C1 segment of cervical spinal cord (tissue), 14 donors: ENCODE measurements at regions not wholly inside any gene's neighbourhood (a gene's known extent, or its start where the extent isn't known, plus 50 kb on each side); places are given as distances from the start of the nearest gene placed in this dataset.

Source experiments
- DNase-seq, 14 donors: peaks; one replicate each; lab custom pipeline; 2025; lab: John Stamatoyannopoulos, UW

GRCh38 chr12:92089559-92089958 lies 56.1 kb downstream of the BTG1 start:
- DNase-seq = no peak

GRCh38 chr12:92088805-92089204 lies 56.8 kb downstream of the BTG1 start:
- DNase-seq = no peak

GRCh38 chr12:92085736-92086040 lies 60.0 kb downstream of the BTG1 start:
- no peak for DNase-seq

DNA sequence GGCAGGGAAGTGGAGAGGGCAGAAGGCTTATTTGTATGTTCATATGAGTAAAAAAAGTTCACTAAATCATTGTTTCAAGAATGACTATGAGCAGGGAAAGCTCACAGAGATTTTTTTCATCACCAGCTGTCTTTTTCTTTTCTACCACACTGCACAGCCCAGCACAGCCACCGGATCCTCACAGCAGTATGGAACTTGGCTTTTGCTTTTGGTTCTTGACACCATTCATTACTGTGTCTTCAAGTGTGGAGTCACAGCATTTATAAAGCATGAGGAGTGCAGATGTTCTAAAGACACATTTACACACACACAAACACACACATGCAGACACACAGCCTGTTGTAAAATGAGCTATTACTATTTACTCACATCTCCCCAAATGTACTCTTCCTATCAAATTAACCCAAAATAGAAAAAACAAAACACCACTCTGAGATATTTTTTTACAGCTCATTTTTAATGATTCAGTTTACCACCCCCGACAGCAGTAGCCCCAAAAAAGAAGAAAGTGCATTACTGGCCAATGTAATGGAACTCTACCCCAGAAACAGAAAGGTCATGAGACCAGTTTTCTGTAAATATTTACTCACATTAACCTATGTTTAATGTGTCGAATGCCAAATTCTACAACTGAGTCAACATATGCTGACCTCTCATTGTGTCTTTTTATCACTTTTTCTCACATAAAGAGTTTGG lies 60.5 kb downstream of the BTG1 start:
- DNase-seq = peak in 1 of 14 donors; percentile 18

- DNase-seq = no peak
Observed at GRCh38 chr12:92080911-92081285, 64.7 kb downstream of the BTG1 start.

GRCh38 chr12:92079054-92079385 lies 66.6 kb downstream of the BTG1 start:
- DNase-seq = no peak

GRCh38 chr12:92078167-92079053 lies 67.2 kb downstream of the BTG1 start:
- DNase-seq = no peak

GRCh38 chr12:92077530-92077929 lies 68.1 kb downstream of the BTG1 start:
- no peak for DNase-seq

- no peak for DNase-seq
Observed at GRCh38 chr12:92076101-92076500, 69.5 kb downstream of the BTG1 start.

GRCh38 chr12:92075425-92075914 lies 70.2 kb downstream of the BTG1 start:
- DNase-seq = peak in 1 of 14 donors; percentile 82

DNA sequence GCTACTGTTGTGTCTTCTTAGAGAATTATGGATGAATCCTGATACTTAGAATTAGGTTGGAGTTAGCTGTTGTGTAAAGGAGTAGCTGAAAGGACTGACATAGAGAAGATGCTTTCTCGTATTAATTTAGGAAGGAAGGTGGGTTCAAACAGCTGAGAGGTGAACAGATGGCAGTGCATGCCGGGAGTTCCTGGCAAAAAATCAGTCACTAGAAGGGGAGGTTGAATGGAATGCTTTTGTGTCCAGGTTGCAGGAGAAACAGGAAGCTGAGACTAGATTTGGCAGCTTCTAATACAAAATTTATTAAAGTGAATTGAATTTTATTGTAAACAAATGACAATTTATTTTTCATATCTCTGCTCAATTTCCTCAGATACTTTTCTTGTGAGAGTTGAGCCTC lies 70.8 kb downstream of the BTG1 start:
- DNase-seq = peak in 1 of 14 donors; percentile 74

GRCh38 chr12:92073094-92073493 lies 72.6 kb downstream of the BTG1 start:
- no peak for DNase-seq

DNA sequence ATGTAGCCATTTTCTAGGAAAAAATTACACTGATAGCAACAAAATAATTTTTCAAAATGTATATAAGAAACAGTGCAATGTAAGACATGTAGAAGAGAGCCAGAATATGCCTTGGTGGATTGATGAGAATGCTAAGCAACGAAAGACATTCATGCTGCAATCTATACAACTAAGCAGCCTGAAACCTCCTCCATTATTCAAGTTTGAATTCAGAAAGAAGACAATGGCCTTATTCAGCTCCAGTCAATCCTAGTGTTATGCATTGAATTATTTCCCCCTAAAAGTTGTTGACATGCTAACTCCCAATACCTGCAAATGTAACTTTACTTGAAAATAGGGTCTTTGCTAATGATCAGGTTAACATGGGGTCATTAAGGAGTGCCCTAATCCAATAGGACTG lies 73.5 kb downstream of the BTG1 start:
- no peak for DNase-seq

- DNase-seq = no peak
Observed at GRCh38 chr12:92070864-92071445, 74.7 kb downstream of the BTG1 start.

DNA sequence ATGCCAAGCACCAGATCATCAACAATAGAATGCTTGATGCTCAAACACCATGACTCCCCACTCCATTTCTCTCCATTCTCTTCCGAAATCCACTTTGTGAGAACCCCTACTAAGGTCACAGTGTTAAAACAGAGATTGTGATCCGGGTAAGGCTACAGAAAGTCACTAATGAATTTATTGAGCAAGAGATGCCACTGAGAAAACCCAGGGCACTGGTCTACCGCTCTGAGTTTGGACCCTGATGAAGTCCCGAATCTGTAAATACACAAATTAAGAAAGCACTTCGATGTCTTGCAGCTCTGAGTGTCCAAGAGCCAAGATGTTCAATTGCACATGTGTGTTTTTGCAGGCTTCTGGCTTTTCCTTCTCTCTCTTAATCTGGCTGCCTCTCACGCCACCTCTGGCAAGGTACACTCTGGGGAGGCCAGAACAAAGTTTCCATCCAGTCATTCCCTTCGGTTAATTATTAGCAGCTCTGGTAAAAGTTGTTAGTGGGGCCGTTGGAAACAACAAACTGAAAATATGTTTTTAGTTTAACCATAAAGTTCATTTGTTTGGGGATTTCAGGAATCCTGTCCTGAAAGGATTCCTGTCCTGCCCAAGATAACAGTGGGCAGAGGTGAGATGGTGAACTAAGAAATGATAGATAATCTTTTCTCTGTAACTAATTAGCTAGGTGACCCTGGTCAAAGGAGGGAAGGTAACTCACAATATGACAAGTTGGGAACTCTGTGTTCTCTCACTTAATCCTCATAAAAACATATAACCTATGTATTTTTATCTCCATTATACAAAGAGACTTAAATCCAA lies 75.4 kb downstream of the BTG1 start:
- no peak for DNase-seq

DNA sequence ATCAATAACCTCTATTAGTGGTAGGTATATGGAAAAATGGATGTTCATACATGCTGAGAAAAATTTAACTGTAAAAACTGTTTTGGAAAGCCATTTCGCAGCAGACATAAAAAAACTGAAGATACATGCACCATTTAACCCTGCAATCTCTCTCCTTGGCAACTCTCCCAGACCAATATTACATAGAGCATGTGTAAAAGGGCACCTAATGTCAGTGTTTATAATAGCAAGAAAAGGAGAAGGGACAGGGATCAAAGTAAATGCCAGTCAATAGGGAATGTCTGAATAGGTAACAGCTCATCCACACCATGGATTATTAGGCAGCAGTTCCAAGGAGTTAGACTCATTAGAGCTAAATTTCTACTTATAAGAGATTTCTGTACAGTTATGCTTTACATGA lies 77.2 kb downstream of the BTG1 start:
- DNase-seq = no peak

DNA sequence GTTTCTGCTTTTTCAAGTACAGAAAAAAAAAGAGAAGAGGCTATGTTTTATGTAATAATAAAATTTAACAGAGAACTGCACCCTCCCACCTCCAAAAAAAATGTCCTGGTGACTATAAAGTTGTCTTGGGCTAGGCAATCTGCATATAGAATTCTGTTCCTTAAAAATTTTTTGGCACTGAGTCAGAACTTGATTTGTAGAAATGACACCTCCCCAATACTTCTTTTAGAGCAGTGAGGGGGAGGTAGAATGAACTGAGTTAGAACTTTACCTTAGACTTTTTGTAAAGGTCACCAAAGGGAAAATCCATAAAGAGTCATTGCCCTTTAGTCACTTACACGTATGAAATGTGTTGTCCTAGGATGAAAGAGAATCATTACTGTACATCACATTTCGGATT lies 80.0 kb downstream of the BTG1 start:
- no peak for DNase-seq

DNA sequence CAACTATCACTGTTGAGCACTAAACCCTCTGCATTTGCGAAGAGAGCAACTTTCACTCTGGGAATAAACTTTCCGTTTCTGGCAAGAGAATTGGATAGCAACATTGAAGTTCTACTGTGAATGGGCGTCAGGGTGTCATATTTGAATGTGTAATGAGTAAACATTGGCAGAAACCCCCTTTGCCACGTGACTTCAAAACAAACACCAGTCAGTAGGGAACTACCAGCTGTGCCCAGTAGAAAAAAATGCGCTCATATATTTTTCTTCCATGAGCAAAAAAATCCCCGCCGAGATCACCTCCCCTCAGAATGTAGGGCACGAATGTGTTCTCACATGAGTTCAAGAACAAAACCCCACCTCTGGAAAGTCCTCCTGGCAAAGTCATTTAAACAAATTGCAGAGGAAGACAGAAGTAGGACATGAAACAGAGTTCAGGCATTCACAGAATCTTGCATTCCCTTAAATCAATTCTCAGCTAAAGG lies 80.6 kb downstream of the BTG1 start:
- peak in 4 of 14 donors; percentile 11 to 16 (median 13) for DNase-seq

- DNase-seq = peak in 3 of 14 donors; percentile 2 to 23 (median 8)
Observed at GRCh38 chr12:92064422-92064821, 81.2 kb downstream of the BTG1 start.

DNA sequence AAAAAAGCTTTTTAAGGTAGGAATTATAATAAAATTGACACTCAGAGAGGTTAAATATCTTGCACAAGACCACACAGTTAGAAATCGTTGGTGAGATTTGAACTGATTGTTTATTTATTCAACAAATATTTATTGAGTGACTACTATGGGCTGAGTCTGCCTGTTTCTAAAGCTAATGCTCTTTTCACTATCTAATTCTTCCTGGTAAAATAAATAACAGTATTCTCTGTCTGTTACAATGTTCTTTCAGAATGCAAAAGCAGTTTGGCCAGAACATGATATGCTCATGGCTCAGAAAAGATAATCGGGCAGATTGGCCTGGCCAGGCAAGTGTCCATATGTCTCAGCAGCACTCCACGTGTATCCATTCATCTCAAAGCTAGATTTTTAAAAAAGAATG lies 82.0 kb downstream of the BTG1 start:
- peak in 1 of 14 donors; percentile 87 for DNase-seq
